ENCODE measurements at regions not wholly inside any gene's neighbourhood (a gene's known extent, or its start where the extent isn't known, plus 50 kb on each side); places are given as distances from the start of the nearest gene placed in this dataset.
"Not testable (repeated sequence)": the region's sequence is repeated elsewhere in the genome, so short reads cannot be mapped to it uniquely, and the experiment has no call there.

GRCh38 chr3:192062186-192062585 lies 601.2 kb downstream of the PYDC2 start:
- Mint-ChIP-seq H3K9me3 (ENCODE audit: unreplicated experiment) (no peaks in the 10 kb centered on the region), H3K27ac (ENCODE audit: unreplicated experiment) (no peak overlapping the region), H3K36me3 (ENCODE audit: insufficient read depth, unreplicated experiment) (no peaks in the 10 kb centered on the region), H3K27me3 (ENCODE audit: insufficient read depth, unreplicated experiment) (no peaks in the 10 kb centered on the region), H3K4me1 (ENCODE audit: low read depth, unreplicated experiment) (peaks cover 6% of the 10 kb centered on the region), H3K4me3 (ENCODE audit: unreplicated experiment) (no peak overlapping the region)
- no peaks in the 10 kb centered on the region for H3K9me3 ChIP-seq
- H3K36me3 ChIP-seq (ENCODE audit: control insufficient read depth, insufficient read depth, low read length) = no peaks in the 10 kb centered on the region
- CTCF ChIA-PET = no interaction called here
- no peaks in the 10 kb centered on the region for H3K27me3 ChIP-seq (replicated peaks; ENCODE audit: control insufficient read depth, insufficient read depth, low read length)
- TF ChIP-seq, protein P1, sequence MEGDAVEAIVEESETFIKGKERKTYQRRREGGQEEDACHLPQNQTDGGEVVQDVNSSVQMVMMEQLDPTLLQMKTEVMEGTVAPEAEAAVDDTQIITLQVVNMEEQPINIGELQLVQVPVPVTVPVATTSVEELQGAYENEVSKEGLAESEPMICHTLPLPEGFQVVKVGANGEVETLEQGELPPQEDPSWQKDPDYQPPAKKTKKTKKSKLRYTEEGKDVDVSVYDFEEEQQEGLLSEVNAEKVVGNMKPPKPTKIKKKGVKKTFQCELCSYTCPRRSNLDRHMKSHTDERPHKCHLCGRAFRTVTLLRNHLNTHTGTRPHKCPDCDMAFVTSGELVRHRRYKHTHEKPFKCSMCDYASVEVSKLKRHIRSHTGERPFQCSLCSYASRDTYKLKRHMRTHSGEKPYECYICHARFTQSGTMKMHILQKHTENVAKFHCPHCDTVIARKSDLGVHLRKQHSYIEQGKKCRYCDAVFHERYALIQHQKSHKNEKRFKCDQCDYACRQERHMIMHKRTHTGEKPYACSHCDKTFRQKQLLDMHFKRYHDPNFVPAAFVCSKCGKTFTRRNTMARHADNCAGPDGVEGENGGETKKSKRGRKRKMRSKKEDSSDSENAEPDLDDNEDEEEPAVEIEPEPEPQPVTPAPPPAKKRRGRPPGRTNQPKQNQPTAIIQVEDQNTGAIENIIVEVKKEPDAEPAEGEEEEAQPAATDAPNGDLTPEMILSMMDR (IDR thresholded peaks at IDR 0.05; ENCODE audit: insufficient read depth in 1 of 2, low read depth in 1 of 2, low read length in 1 of 2, severe bottlenecking in 1 of 2, unreplicated experiment in 1 of 2) = no peak
- DNase-seq = no peak
- POLR2A ChIA-PET = no interaction called here
- intact Hi-C loops (cut with micrococcal nuclease; ENCODE audit: unreplicated experiment) = no loop called here
- no peak overlapping the region for H3K4me3 ChIP-seq (ENCODE audit: low read depth, low read length)
- H3K4me1 ChIP-seq = no peaks in the 10 kb centered on the region
- BruUV-seq (replicated peaks) = no TSS peak

GRCh38 chr3:192063570-192063969 lies 602.6 kb downstream of the PYDC2 start:
- H3K36me3 Mint-ChIP-seq (ENCODE audit: insufficient read depth, unreplicated experiment) = no peaks in the 10 kb centered on the region
- Histone ChIP-seq H3K4me3 (ENCODE audit: low read depth, low read length) (no peak overlapping the region), H3K36me3 (ENCODE audit: control insufficient read depth, insufficient read depth, low read length) (no peaks in the 10 kb centered on the region), H3K27me3 (replicated peaks; ENCODE audit: control insufficient read depth, insufficient read depth, low read length) (no peaks in the 10 kb centered on the region), H3K9me3 (no peaks in the 10 kb centered on the region), H3K4me1 (no peaks in the 10 kb centered on the region)
- no TSS peak for BruUV-seq (replicated peaks)
- H3K4me3 Mint-ChIP-seq (ENCODE audit: unreplicated experiment) = no peak overlapping the region
- peaks cover 6% of the 10 kb centered on the region for H3K4me1 Mint-ChIP-seq (ENCODE audit: low read depth, unreplicated experiment)
- no peaks in the 10 kb centered on the region for H3K9me3 Mint-ChIP-seq (ENCODE audit: unreplicated experiment)
- ChIA-PET CTCF (no interaction called here), POLR2A (no interaction called here)
- H3K27ac Mint-ChIP-seq (ENCODE audit: unreplicated experiment) = no peak overlapping the region
- DNase-seq = no peak
- H3K27me3 Mint-ChIP-seq (ENCODE audit: insufficient read depth, unreplicated experiment) = no peaks in the 10 kb centered on the region
- intact Hi-C loops (cut with micrococcal nuclease; ENCODE audit: unreplicated experiment) = no loop called here
- TF ChIP-seq, protein P1 (IDR thresholded peaks at IDR 0.05; ENCODE audit: insufficient read depth in 1 of 2, low read depth in 1 of 2, low read length in 1 of 2, severe bottlenecking in 1 of 2, unreplicated experiment in 1 of 2) = no peak

- Histone ChIP-seq H3K36me3 (ENCODE audit: control insufficient read depth, insufficient read depth, low read length) (no peaks in the 10 kb centered on the region), H3K9me3 (no peaks in the 10 kb centered on the region), H3K4me3 (ENCODE audit: low read depth, low read length) (no peak overlapping the region), H3K4me1 (no peaks in the 10 kb centered on the region), H3K27me3 (replicated peaks; ENCODE audit: control insufficient read depth, insufficient read depth, low read length) (no peaks in the 10 kb centered on the region)
- H3K9me3 Mint-ChIP-seq (ENCODE audit: unreplicated experiment) = no peaks in the 10 kb centered on the region
- ChIA-PET POLR2A (no interaction called here), CTCF (no interaction called here)
- no peaks in the 10 kb centered on the region for H3K36me3 Mint-ChIP-seq (ENCODE audit: insufficient read depth, unreplicated experiment)
- BruUV-seq (replicated peaks) = no TSS peak
- no peak for DNase-seq
- TF ChIP-seq, protein P1 (IDR thresholded peaks at IDR 0.05; ENCODE audit: insufficient read depth in 1 of 2, low read depth in 1 of 2, low read length in 1 of 2, severe bottlenecking in 1 of 2, unreplicated experiment in 1 of 2) = no peak
- peaks cover 6% of the 10 kb centered on the region for H3K4me1 Mint-ChIP-seq (ENCODE audit: low read depth, unreplicated experiment)
- no peak overlapping the region for H3K27ac Mint-ChIP-seq (ENCODE audit: unreplicated experiment)
- intact Hi-C loops (cut with micrococcal nuclease; ENCODE audit: unreplicated experiment) = no loop called here
- H3K4me3 Mint-ChIP-seq (ENCODE audit: unreplicated experiment) = no peak overlapping the region
- H3K27me3 Mint-ChIP-seq (ENCODE audit: insufficient read depth, unreplicated experiment) = no peaks in the 10 kb centered on the region
These were observed 604.0 kb downstream of the PYDC2 start for GRCh38 chr3:192064959-192065358.

DNA sequence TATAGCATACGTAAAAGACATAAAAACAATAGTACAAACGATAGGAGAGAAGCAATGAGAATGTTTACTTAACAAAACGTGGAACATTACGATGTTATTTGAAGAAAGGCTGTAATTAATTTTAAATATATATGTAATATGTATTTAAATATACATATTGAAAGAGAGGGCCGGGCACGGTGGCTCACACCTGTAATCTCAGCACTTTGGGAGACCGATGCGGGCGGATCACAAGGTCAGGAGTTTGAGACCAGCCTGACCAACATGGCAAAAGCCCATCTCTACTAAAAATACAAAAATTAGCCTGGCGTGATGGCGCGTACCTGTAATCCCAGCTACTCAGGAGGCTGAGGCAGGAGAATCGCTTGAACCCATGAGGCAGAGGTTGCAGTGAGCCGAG lies 605.3 kb downstream of the PYDC2 start:
- H3K36me3 ChIP-seq (ENCODE audit: control insufficient read depth, insufficient read depth, low read length); POLR2A ChIA-PET; H3K4me1 ChIP-seq; H3K4me3 ChIP-seq (ENCODE audit: low read depth, low read length); H3K9me3 ChIP-seq; H3K4me1 Mint-ChIP-seq (ENCODE audit: low read depth, unreplicated experiment); DNase-seq; H3K9me3 Mint-ChIP-seq (ENCODE audit: unreplicated experiment); H3K27me3 Mint-ChIP-seq (ENCODE audit: insufficient read depth, unreplicated experiment); intact Hi-C loops (cut with micrococcal nuclease; ENCODE audit: unreplicated experiment); H3K27ac Mint-ChIP-seq (ENCODE audit: unreplicated experiment); H3K36me3 Mint-ChIP-seq (ENCODE audit: insufficient read depth, unreplicated experiment); CTCF ChIA-PET; BruUV-seq (replicated peaks); H3K27me3 ChIP-seq (replicated peaks; ENCODE audit: control insufficient read depth, insufficient read depth, low read length); H3K4me3 Mint-ChIP-seq (ENCODE audit: unreplicated experiment): not testable (repeated sequence)
